ES-I3 (cell line): ENCODE measurements at regions not wholly inside any gene's neighbourhood (a gene's known extent, or its start where the extent isn't known, plus 50 kb on each side); places are given as distances from the start of the nearest gene placed in this dataset.

ENCODE experiments used
- H3K36me3 ChIP-seq: 2 replicates; pipeline ENCODE4 v1.6.1; 2013; ENCODE audit warnings: mild to moderate bottlenecking, low read length, control low read depth, moderate library complexity; ENCODE audit not compliant: insufficient read depth
- H3K4me1 ChIP-seq: 2 replicates; pipeline ENCODE4 v1.6.1; 2013; ENCODE audit warnings: mild to moderate bottlenecking, control low read depth, low read length; ENCODE audit not compliant: insufficient read depth
- H3K9ac ChIP-seq: 2 replicates; pipeline ENCODE4 v1.6.1; 2013; ENCODE audit warnings: low read depth, mild to moderate bottlenecking, low read length, moderate library complexity
- H3K9me3 ChIP-seq: 2 replicates; pipeline ENCODE4 v1.6.1; 2013; ENCODE audit warnings: mild to moderate bottlenecking, low read length, moderate library complexity; ENCODE audit not compliant: control insufficient read depth, insufficient read depth

DNA sequence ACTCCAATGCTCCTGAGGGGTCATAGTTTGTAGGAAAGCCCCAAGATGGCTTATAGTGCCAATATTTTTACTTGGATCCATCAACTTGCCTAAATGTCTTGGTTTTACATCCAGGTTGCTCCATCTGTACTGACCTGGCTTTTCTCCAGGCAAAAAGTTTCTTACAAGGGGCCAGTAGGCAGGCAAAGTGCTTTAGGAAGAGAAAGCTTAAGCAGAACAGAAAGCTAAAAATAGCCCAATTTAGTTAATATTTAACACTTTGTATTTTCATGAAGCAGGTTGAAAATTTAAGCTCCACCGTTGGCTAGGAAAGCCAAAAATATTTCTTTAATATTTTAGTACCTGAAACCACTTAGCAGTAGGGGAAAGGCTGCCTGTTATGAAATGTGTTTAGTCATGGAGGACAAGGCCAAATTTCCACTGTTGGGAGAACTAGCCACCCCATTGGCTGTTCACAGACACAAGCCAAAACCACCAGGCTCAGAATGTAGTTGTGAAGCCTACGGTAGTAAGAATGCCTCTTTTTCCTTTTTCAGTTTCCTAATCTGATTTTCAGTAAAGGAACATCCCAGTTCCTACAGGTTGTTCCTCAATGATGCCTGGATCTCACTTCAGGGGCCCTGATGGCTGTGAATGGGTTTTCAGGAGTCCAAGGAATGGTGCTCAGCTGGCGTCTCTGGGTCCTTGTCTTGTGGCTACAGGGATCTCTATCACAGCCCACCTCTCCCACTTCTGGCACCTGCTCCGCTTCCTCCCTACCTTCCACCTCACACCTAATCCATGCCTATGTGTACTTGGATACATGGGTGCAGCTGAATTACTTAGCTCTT lies 324.8 kb downstream of the PMP22 start:
- H3K4me1 ChIP-seq: no peaks in the 10 kb centered on the region
- no peak overlapping the region for H3K9ac ChIP-seq
- no peaks in the 10 kb centered on the region for H3K36me3 ChIP-seq
- H3K9me3 ChIP-seq: no peaks in the 10 kb centered on the region

- H3K9me3 ChIP-seq: no peaks in the 10 kb centered on the region
- no peaks in the 10 kb centered on the region for H3K36me3 ChIP-seq
- H3K4me1 ChIP-seq: no peaks in the 10 kb centered on the region
- H3K9ac ChIP-seq: no peak overlapping the region
Observed at GRCh38 chr17:14935845-14936485, 329.2 kb downstream of the PMP22 start.

DNA sequence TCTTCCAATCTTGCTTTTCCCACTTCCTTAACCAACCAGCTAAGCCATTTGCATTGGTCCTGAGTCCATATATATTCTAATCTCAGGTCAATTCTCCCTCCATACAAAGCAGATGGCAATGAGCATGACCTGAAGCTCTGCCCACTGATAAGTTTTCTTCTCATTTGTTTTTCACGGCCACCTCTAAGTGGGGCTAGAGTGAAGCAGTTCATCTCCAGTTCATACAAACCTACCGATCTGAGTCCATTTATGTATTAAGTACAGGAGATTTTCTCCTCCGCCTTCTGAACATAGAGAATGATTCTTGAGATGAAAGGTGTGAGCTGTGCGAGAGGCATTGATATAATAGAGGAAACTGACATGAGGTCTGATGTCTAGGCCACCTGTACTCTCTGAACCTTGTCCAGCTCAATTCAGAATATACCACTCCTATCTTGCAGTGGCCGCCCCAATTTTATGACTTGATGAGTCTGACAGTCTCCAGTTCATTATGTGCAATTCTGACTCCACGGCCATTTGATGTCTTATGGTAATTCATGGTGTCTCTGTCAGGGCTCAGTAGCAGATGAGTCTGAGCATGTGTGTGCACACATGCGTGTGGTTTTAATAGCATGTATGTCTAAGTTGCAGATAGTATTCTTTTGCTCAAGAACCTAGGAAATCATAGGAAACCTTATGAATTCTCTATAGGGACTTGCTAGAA lies 329.8 kb downstream of the PMP22 start:
- Histone ChIP-seq H3K9ac (no peak overlapping the region), H3K4me1 (no peaks in the 10 kb centered on the region), H3K9me3 (no peaks in the 10 kb centered on the region)

DNA sequence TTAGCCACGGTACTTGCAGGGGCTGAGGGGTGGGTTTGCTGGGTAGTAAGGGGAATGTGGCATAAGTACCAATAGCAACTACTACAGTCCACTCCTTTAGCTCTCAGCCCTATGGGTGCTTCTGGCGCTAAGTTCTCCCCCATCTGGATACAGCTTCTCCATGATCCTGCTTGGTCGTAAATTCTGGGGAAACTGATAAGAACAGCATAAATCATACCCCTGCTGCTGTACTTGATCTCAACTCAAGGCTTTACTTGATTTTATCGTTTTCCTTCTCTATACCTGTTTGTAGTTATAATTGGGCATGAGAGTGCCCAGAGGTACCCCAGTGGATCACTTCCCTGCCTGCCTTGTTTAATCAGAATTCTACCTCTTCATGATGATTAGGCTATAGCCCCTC lies 331.4 kb downstream of the PMP22 start:
- no peaks in the 10 kb centered on the region for H3K36me3 ChIP-seq

More for the DNA sequence above, 329.8 kb downstream of the PMP22 start:
- no peaks in the 10 kb centered on the region for H3K36me3 ChIP-seq

GRCh38 chr17:14926526-14927122 lies 338.5 kb downstream of the PMP22 start:
- H3K4me1 ChIP-seq: no peaks in the 10 kb centered on the region
- H3K9me3 ChIP-seq: no peaks in the 10 kb centered on the region
- H3K36me3 ChIP-seq: no peaks in the 10 kb centered on the region
- H3K9ac ChIP-seq: no peak overlapping the region

More for the DNA sequence above, 331.4 kb downstream of the PMP22 start:
- Histone ChIP-seq H3K9ac (no peak overlapping the region), H3K9me3 (no peaks in the 10 kb centered on the region), H3K4me1 (no peaks in the 10 kb centered on the region)

GRCh38 chr17:14926073-14926472 lies 339.1 kb downstream of the PMP22 start:
- Histone ChIP-seq H3K9me3 (no peaks in the 10 kb centered on the region), H3K9ac (no peak overlapping the region), H3K36me3 (no peaks in the 10 kb centered on the region), H3K4me1 (no peaks in the 10 kb centered on the region)

DNA sequence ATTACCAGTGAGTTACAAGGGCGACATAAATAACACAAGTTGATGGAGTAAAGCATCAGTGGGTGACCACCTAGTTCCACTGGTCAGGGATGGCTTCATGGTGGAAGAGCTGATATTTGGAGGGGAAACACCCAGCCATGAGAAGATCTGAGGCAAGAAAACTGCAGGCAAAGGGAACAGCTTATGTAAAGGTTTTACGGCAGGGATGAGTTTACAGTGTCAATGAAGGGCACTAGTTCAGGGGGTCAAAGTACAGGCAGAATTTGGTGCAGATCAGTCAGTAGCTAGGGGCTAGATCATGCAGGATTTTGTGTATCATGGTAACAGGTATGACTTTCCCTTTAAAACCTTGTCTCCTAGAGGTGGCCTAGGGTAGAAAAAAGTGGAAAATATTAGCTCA lies 339.6 kb downstream of the PMP22 start:
- no peaks in the 10 kb centered on the region; the same call in 1 of the 2 replicates for H3K4me1 ChIP-seq
- H3K36me3 ChIP-seq: no peaks in the 10 kb centered on the region
- no peaks in the 10 kb centered on the region for H3K9me3 ChIP-seq
- H3K9ac ChIP-seq: no peak overlapping the region

- no peaks in the 10 kb centered on the region for H3K9me3 ChIP-seq
- no peaks in the 10 kb centered on the region for H3K36me3 ChIP-seq
- H3K4me1 ChIP-seq: peaks cover 15% of the 10 kb centered on the region; the same call in 1 of the 2 replicates
- H3K9ac ChIP-seq: no peak overlapping the region
Observed at GRCh38 chr17:14923981-14924380, 341.1 kb downstream of the PMP22 start.

- peaks cover 23% of the 10 kb centered on the region; the same call in 1 of the 2 replicates for H3K4me1 ChIP-seq
- no peak overlapping the region for H3K9ac ChIP-seq
- H3K36me3 ChIP-seq: no peaks in the 10 kb centered on the region
- no peaks in the 10 kb centered on the region for H3K9me3 ChIP-seq
Observed at GRCh38 chr17:14922411-14922810, 342.7 kb downstream of the PMP22 start.

- H3K9me3 ChIP-seq: no peaks in the 10 kb centered on the region; the same call in 1 of the 2 replicates
- no peak overlapping the region for H3K9ac ChIP-seq
- no peaks in the 10 kb centered on the region for H3K36me3 ChIP-seq
- peaks cover 23% of the 10 kb centered on the region; the same call in 1 of the 2 replicates for H3K4me1 ChIP-seq
Observed at GRCh38 chr17:14921936-14922335, 343.2 kb downstream of the PMP22 start.

DNA sequence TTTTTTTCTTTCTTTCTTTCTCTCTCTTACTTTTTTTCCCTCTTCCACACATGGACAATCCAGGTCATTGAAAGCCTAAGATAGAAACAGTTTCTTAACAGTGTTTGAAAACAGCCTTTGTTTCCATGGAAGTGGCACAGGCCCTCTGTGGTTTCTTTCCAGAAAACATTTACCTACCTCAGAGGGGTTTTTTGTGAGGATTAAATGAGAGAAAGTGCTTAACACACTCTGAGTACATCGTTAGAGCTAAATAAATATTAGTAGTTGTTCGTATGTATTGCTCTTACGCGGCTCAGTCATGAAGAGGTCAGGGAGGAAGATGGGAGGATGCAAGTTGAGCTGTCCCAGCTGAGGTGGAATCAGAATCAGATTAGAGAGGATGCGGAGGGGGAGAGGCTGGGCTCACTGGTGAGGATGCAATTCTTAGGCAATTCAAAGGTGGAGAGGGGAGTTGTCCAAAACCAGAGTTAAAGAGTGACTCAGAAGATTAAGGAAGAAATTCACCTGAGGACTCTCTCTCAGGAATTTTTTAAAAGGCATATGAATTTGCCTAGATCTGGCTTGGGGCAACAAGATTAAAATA lies 345.4 kb downstream of the PMP22 start:
- Histone ChIP-seq H3K9ac (no peak overlapping the region), H3K9me3 (no peaks in the 10 kb centered on the region; the same call in 1 of the 2 replicates), H3K36me3 (no peaks in the 10 kb centered on the region), H3K4me1 (peaks cover 23% of the 10 kb centered on the region; the same call in 1 of the 2 replicates)

DNA sequence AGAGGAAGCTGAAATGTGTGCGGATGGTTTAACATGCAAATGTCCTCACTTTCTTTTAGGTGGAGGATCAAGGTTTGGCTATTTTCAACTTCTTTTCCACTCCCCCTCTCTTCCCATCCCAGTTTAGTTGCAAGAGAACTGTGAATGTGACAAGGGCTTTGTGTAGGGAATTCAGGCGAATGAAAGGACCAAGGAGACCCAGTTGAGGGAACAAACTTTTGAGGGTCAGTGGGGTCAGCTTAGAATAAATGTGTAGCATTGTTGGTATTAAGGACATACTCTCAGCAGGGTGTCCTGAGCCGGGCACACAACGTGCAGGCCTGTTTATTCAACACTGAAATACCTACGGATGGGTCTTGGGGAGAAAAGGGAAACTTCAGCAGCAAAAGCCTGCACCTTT lies 346.0 kb downstream of the PMP22 start:
- Histone ChIP-seq H3K9me3 (no peaks in the 10 kb centered on the region; the same call in 1 of the 2 replicates), H3K4me1 (peaks cover 23% of the 10 kb centered on the region; the same call in 1 of the 2 replicates), H3K9ac (no peak overlapping the region), H3K36me3 (no peaks in the 10 kb centered on the region)

GRCh38 chr17:14918540-14918939 lies 346.6 kb downstream of the PMP22 start:
- H3K9me3 ChIP-seq: no peaks in the 10 kb centered on the region; the same call in 1 of the 2 replicates
- H3K4me1 ChIP-seq: peaks cover 23% of the 10 kb centered on the region; the same call in 1 of the 2 replicates
- no peak overlapping the region for H3K9ac ChIP-seq
- H3K36me3 ChIP-seq: no peaks in the 10 kb centered on the region

DNA sequence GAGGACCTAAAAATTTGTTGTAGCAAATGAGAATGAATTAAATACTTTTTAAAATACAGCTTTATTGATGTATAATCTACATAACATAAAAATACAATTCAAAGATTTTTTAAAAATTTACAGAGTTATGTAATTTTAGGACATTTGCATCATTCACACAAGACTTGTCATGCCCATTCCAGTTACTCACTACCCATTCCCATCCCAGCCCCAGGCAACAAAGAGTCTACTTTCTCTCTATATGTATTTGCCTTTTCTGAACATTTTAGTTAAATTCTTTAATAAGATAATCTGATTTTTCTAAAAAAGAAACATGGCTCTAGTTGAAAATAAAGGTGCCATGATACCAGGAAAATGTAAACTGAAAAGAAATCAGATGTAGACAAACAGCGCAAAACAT lies 354.2 kb downstream of the PMP22 start:
- no peak overlapping the region for H3K9ac ChIP-seq
- H3K9me3 ChIP-seq: no peaks in the 10 kb centered on the region

More for the DNA sequence above, 354.2 kb downstream of the PMP22 start:
- no peaks in the 10 kb centered on the region for H3K36me3 ChIP-seq
- no peaks in the 10 kb centered on the region for H3K4me1 ChIP-seq
